Small intestine (tissue), 7 donors: ENCODE measurements at regions not wholly inside any gene's neighbourhood (a gene's known extent, or its start where the extent isn't known, plus 50 kb on each side); places are given as distances from the start of the nearest gene placed in this dataset.

Experiments
- DNase-seq, 2 donors: peaks; one replicate each; pipeline versions ENCODE4 v3.0.0 to v3.0.0-alpha.2; 2013
- FAIRE-seq: peaks from 2 replicates; lab custom pipeline; 2012; peaks lifted over from hg19 to GRCh38; lab: Jason Lieb, UNC
- H3K27ac ChIP-seq, 3 donors: one replicate each; pipeline ENCODE4 v1.5.1; 2013; ENCODE audit warnings: low read length in 2 of 3, mild to moderate bottlenecking in 2 of 3, control low read depth in 1 of 3, inconsistent platforms in 1 of 3, low read depth in 1 of 3, moderate library complexity in 1 of 3
- H3K27me3 ChIP-seq, 3 donors: one replicate each; pipeline ENCODE4 v1.6.1; 2013; ENCODE audit warnings: low read length in 3 of 3, inconsistent platforms in 1 of 3; ENCODE audit not compliant: control insufficient read depth in 3 of 3, insufficient read depth in 3 of 3
- H3K36me3 ChIP-seq, 3 donors: one replicate each; pipeline ENCODE4 v1.6.1; 2013; ENCODE audit warnings: low read length in 3 of 3, inconsistent platforms in 1 of 3, low read depth in 1 of 3, mild to moderate bottlenecking in 1 of 3, moderate library complexity in 1 of 3; ENCODE audit not compliant: control insufficient read depth in 3 of 3, insufficient read depth in 2 of 3
- H3K4me1 ChIP-seq, 3 donors: one replicate each; pipeline ENCODE4 v1.6.1; 2013; ENCODE audit warnings: low read length in 2 of 3, inconsistent platforms in 1 of 3, low read depth in 1 of 3, mild to moderate bottlenecking in 1 of 3, moderate library complexity in 1 of 3; ENCODE audit not compliant: control insufficient read depth in 3 of 3, insufficient read depth in 2 of 3
- H3K4me3 ChIP-seq, 3 donors: one replicate each; pipeline ENCODE4 v1.5.1; 2013; ENCODE audit warnings: low read length in 3 of 3, control low read depth in 1 of 3, inconsistent platforms in 1 of 3, low read depth in 1 of 3, mild to moderate bottlenecking in 1 of 3, moderate library complexity in 1 of 3
- H3K9me3 ChIP-seq, 2 donors: one replicate each; pipeline ENCODE4 v1.6.1; 2013; ENCODE audit warnings: low read depth in 1 of 2, low read length in 1 of 2; ENCODE audit not compliant: control insufficient read depth in 2 of 2, insufficient read depth in 1 of 2
- WGBS, 3 donors: extraction: QIAGEN DNeasy Blood & Tissue Kit; methylation state at CpG; one replicate each; pipeline ENCODE4 v1.1.7; 2013; 5-methylcytosine and 5-hydroxymethylcytosine counted together
- donor health status: healthy with polysubstance abuse.
- donor health status: control.
- donor health status: control.
- donor health status: Bipolar disorder and iron deficiency.
- donor health status: healthy.

DNA sequence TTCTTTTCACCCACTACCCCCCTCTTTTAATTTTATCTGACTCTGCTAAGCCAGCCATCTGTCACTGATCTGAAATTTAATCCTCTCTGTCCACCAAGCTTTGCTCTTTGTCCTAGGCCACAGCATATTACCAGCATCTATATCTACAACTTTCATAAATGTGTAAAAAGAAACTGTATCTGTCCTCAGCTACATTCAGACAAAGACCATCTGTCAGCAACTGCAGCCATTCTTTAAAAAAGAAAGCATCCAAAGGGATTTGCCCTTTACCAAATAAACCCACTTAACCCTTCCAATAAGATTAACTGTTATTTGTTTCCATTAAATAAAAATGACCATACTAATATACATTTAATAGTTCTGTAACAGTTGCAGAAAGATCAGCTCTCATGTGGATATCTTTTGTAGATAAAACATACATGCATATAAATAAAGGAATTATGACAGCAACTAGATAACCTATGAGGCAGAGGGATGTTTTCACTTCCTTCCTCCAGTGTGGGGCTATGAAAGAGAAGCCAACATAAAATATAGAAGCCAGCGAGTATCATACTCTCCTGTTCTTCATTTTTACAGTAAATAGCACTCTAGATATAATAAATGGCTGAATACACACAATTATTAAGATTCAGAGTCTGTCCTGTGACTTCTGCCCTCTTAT lies 602.5 kb upstream of the SALL1 start:
- Histone ChIP-seq H3K27me3 (peaks cover 0 to 21% (median 3%) of the 10 kb centered on the region in 3 donors), H3K36me3 (no peaks in the 10 kb centered on the region), H3K27ac (no peak overlapping the region), H3K9me3 (no peaks in the 10 kb centered on the region), H3K4me1 (no peaks in the 10 kb centered on the region), H3K4me3 (no peak overlapping the region)
- 46 to 53% (median 50%) methylated on average over 1 of the region's 1 CpG for WGBS, 3 donors
- DNase-seq: no peak
- no peak for FAIRE-seq

DNA sequence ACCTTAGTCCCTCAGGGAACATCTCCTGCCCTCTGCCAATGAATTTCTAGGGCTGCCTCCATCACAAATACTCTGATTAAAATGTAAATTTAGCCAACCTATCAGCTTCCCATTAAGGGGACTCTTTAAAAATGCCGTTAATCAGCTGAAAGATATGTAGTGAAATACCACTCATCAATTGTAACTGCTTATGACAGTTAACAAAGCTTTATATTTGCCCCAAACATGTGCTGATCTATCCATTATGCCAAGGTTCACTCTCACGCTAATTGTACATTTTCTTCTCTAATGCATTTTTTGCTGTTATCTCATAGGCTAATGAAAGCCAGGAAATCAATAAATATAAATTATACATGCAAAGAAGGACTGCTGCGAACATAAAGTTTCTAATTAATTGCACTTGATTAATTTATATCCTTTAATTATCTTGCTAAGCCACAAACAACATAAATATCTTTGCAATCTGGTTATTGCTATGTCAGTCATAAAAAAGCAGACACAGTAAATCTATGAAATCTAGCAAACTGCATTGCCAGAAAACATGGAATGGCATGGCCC lies 601.4 kb upstream of the SALL1 start:
- 65 to 84% (median 71%) methylated on average over 3 of the region's 3 CpGs for WGBS, 3 donors

DNA sequence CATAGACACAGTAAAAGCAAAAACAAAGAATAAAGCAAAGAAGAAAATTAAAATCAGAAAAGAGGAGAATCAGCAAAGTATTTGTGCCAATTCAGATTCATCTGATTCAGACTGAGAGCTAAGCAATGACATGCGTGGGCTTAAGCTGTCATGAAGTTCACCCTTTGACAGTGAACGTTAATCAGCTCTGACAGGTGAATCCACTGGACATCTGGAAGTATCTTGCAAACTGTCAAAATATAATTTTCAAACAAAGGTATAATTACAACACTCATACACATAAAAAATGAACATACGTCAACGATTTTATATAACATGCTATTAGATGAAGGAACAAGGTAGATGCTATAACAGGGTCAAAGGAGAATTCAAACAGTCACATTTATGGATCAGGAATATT lies 596.3 kb upstream of the SALL1 start:
- peaks cover 0 to 10% (median 4%) of the 10 kb centered on the region in 3 donors for H3K27me3 ChIP-seq
- no peak for DNase-seq
- WGBS, 3 donors: 73 to 81% (median 77%) methylated on average over 4 of the region's 4 CpGs
- no peak for FAIRE-seq
- H3K9me3 ChIP-seq: no peaks in the 10 kb centered on the region
- no peak overlapping the region for H3K4me3 ChIP-seq
- no peaks in the 10 kb centered on the region for H3K36me3 ChIP-seq
- H3K4me1 ChIP-seq: no peaks in the 10 kb centered on the region
- H3K27ac ChIP-seq: no peak overlapping the region

More for the DNA sequence above, 601.4 kb upstream of the SALL1 start:
- Histone ChIP-seq H3K27ac (no peak overlapping the region), H3K9me3 (no peaks in the 10 kb centered on the region), H3K4me1 (no peaks in the 10 kb centered on the region), H3K4me3 (no peak overlapping the region), H3K27me3 (peaks cover 0 to 24% (median 7%) of the 10 kb centered on the region in 3 donors), H3K36me3 (no peaks in the 10 kb centered on the region)
- FAIRE-seq: no peak
- no peak for DNase-seq

DNA sequence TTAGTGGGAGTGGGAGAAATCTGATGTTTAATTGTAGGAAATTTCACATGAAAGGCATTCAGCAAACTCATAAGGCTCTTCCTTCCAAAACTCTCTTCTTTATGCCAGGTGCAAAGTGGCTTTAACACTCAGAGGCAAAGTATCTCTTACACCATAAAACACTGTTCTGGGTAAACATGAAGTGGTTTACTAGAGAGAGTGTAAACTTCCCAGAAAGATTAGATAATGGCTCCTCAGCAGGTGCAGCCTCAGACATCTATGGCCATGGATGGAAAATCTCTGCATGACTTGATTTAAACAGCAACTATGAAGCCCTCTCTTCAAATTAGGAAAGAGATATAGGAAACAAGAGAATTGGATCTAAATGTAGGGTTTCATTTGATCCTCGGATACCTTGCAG lies 583.1 kb upstream of the SALL1 start:
- no peak for FAIRE-seq
- no peaks in the 10 kb centered on the region for H3K9me3 ChIP-seq
- no peaks in the 10 kb centered on the region for H3K4me1 ChIP-seq
- no peaks in the 10 kb centered on the region for H3K36me3 ChIP-seq
- H3K27me3 ChIP-seq: peaks cover 0 to 4% (median 0%) of the 10 kb centered on the region in 3 donors
- no peak overlapping the region for H3K4me3 ChIP-seq
- WGBS, 3 donors: 10 to 39% (median 22%) methylated on average over 1 of the region's 1 CpG
- no peak overlapping the region for H3K27ac ChIP-seq
- DNase-seq: peak in 1 of 2 donors; percentile 7

DNA sequence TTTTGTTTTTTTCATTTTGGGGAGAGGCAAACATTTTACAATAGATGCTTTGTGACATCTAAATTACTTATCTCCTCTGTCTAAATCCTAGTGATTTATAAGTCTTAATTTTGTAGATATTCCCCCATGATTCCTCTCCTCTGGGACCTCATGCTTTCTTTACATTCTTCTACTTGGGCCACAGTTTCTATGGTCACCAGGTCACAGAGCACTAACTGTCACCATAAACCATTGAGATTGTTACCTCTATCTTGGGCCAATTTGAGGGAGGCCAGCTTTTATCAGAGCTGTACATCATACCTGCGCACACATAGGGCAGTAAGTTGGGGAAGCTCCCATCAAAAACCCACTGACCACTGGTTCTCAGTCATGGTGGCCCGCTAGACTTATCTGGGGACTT lies 582.1 kb upstream of the SALL1 start:
- no peaks in the 10 kb centered on the region for H3K9me3 ChIP-seq
- FAIRE-seq: no peak
- no peaks in the 10 kb centered on the region for H3K4me1 ChIP-seq
- no peak for DNase-seq
- no peak overlapping the region for H3K4me3 ChIP-seq
- H3K27me3 ChIP-seq: peaks cover 0 to 4% (median 0%) of the 10 kb centered on the region in 3 donors
- no peak overlapping the region for H3K27ac ChIP-seq
- H3K36me3 ChIP-seq: no peaks in the 10 kb centered on the region
- WGBS, 3 donors: 28 to 65% (median 33%) methylated on average over 2 of the region's 2 CpGs

DNA sequence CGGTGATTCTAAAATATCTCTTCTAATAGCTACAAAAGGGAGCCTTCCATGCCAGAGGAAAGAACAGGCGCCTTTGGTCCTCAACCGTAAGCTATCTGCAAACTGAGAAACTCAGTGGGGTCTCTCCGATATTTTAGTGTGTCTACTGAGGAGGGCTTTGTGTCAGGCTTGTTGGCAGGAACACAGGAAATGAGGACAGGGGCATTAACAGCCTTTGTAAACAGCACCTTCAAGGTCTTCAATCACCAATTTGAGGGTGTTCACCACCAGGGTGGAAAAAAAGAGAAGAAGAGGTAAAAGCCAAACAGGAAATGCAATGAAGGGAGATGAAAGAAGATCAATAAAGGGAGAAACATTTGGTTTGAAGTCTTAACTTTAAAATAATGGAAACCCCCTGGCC lies 580.1 kb upstream of the SALL1 start:
- peaks cover 0 to 4% (median 0%) of the 10 kb centered on the region in 3 donors for H3K27me3 ChIP-seq
- DNase-seq (no peak), FAIRE-seq (no peak)
- H3K4me1 ChIP-seq: no peaks in the 10 kb centered on the region
- no peaks in the 10 kb centered on the region for H3K36me3 ChIP-seq
- no peak overlapping the region for H3K4me3 ChIP-seq
- H3K9me3 ChIP-seq: no peaks in the 10 kb centered on the region
- 56 to 62% (median 59%) methylated on average over 4 of the region's 4 CpGs for WGBS, 3 donors
- H3K27ac ChIP-seq: no peak overlapping the region

DNA sequence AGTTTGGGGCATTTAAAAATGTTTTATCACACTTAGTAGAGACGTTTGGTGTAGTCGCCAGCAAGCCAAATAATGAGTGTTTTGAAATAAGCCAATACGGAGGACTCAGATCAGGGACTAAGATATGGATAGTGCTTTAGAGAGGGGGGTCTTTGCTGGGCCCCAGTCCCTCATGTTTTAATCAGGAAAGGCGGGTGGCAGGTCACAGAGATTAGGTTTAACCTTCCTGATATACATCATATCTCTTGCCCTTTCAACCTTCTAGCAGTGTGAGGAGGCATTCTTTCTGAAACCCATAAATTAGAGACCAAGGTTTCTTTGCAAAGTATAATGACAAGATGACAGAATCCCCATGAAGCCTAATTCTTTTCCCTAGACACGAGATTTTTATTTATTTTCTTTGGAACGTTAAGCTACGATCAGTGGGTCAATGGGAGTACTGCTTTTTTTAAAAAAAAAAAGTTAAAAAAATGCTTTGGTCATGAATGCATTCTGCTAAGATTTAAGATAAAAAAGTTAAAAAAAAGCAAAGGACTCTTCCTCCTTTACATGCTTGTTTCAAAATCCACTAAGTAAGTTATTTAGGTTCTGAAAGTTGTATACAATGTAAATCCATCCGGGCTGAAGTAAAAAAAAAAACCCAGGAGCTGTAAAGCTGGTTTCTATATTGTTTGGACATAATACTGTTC lies 572.1 kb upstream of the SALL1 start:
- WGBS, 3 donors: 12 to 24% (median 21%) methylated on average over 8 of the region's 8 CpGs
- no peaks in the 10 kb centered on the region for H3K36me3 ChIP-seq
- H3K27me3 ChIP-seq: no peaks in the 10 kb centered on the region
- FAIRE-seq (no peak), DNase-seq (no peak)
- no peak overlapping the region for H3K4me3 ChIP-seq
- no peaks in the 10 kb centered on the region for H3K4me1 ChIP-seq
- no peak overlapping the region for H3K27ac ChIP-seq
- H3K9me3 ChIP-seq: no peaks in the 10 kb centered on the region

DNA sequence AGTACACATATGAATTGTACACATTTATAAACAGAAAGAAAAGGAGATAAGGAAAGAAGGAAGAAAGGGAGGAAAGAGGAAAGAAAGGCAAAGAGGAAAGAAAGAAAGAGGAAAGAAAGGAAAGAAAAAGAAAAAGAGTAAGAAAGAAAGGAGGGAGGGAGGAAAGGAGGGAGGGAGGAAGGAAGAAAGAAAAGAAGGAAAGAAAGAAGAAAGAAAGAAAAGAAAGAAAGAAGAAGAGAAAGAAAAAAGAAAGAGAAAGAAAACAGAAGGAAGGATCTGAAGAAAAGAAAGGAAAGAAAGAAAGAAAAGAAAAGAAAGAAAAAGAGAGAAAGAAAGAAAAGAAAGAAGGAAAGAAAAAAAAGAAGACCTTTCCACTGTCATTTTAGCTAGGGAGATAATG lies 571.4 kb upstream of the SALL1 start:
- no peaks in the 10 kb centered on the region for H3K36me3 ChIP-seq
- no peaks in the 10 kb centered on the region for H3K27me3 ChIP-seq
- H3K4me1 ChIP-seq: no peaks in the 10 kb centered on the region
- H3K9me3 ChIP-seq: no peaks in the 10 kb centered on the region
- DNase-seq (no peak), FAIRE-seq (no peak)
- H3K27ac ChIP-seq: no peak overlapping the region
- H3K4me3 ChIP-seq: no peak overlapping the region
